ENCODE measurements at regions not wholly inside any gene's neighbourhood (a gene's known extent, or its start where the extent isn't known, plus 50 kb on each side); places are given as distances from the start of the nearest gene placed in this dataset.
"Not testable (repeated sequence)": the region's sequence is repeated elsewhere in the genome, so short reads cannot be mapped to it uniquely, and the experiment has no call there.

DNA sequence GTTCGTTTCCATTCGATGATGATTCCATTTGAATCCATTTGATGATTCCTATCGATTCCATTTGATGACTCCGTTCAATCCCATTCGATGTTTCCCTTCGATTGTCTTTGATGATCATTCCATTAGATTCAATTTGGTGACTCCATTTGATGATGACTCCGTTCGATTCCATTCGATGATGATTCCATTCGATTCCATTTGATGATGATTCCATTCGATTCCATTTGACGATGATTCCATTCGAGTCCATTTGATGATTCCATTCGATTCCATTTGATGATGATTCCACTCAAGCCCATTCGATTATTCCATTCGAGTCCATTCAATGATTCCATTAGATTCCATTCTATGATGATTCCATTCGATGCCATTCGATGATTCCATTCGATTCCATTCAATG is 2730.6 kb downstream of the RPIA start:
- H3K4me3 ChIP-seq (ENCODE audit: low read length); DNase-seq (ENCODE audit: low read depth): not testable (repeated sequence)

DNA sequence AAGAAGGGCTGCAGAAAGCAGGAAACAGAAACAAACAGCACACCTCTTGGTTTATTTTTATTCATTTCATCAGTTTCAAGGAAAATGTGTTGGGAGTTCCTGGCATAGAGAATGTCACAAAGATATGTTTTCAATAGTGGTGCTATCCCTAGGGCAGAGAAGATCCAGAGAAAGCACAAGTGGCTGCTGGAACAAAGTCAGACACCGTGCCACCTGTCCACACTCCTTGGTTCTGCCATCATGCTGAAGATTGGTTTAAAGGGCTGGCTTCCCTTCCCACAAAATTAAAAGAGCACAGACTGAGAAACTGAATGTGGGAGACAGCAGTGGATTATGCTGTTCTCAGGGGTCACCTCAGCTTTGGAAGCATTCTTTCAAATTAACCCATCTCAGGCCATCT is 2735.7 kb downstream of the RPIA start:
- DNase-seq (ENCODE audit: low read depth); H3K4me3 ChIP-seq (ENCODE audit: low read length): not testable (repeated sequence)

DNA sequence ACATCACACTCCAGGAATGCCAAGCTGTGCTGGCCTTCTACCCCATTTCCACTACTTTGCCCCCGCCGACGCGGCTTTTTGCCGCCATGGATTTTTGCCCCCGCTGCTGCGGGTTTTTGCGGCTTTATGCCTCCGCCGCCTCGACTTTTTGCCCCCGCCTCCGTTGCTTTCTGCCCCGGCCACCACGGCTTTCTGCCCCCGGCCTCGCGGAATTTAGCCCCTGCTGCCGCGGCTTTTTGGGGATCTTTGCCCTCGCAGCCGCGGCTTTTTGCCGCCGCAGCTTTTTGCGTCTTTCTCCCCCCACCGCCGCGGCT is 2750.4 kb downstream of the RPIA start:
- not testable (repeated sequence) for DNase-seq (ENCODE audit: low read depth)
- H3K4me3 ChIP-seq (ENCODE audit: low read length): peak overlapping the region; percentile 14

DNA sequence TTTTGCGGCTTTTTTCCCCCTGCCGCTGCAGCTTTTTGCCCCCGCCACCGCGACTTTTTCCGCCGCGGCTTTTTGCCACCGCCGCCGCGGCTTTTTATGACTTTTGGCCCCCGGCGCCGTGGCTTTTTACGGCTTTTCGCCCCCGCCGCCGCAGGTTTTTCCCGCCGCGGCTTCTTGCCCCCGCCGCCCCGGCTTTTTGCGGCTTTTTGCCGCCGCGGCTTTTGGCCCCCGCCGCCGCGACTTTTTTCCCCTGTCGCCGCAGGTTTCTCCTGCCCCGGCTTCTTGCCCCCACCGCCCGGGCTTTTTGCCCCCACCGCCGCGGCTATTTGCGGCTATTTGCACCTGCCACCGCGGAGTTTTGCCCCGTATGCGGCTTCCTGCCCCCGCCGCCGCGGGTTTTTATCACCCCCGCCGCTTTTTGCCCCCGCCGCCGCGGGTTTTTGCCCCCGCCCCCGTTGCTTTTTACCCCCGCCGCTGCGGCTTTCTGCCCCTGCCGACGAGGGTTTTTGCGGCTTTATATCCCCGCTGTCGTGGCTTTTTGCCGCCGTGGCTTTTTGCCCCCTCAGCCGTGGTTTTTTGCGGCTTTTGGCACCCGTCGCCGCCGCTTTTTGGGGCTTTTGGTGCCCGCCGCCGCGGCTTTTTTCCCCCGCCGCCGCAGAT is 2750.9 kb downstream of the RPIA start:
- TF ChIP-seq, protein P1, sequence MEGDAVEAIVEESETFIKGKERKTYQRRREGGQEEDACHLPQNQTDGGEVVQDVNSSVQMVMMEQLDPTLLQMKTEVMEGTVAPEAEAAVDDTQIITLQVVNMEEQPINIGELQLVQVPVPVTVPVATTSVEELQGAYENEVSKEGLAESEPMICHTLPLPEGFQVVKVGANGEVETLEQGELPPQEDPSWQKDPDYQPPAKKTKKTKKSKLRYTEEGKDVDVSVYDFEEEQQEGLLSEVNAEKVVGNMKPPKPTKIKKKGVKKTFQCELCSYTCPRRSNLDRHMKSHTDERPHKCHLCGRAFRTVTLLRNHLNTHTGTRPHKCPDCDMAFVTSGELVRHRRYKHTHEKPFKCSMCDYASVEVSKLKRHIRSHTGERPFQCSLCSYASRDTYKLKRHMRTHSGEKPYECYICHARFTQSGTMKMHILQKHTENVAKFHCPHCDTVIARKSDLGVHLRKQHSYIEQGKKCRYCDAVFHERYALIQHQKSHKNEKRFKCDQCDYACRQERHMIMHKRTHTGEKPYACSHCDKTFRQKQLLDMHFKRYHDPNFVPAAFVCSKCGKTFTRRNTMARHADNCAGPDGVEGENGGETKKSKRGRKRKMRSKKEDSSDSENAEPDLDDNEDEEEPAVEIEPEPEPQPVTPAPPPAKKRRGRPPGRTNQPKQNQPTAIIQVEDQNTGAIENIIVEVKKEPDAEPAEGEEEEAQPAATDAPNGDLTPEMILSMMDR (IDR thresholded peaks at IDR 0.05; ENCODE audit: insufficient read depth, low read depth, low read length, missing control alignments): no peak
- peak overlapping the region; percentile 18 for H3K4me3 ChIP-seq (ENCODE audit: low read length)
- DNase-seq (ENCODE audit: low read depth): no peak

DNA sequence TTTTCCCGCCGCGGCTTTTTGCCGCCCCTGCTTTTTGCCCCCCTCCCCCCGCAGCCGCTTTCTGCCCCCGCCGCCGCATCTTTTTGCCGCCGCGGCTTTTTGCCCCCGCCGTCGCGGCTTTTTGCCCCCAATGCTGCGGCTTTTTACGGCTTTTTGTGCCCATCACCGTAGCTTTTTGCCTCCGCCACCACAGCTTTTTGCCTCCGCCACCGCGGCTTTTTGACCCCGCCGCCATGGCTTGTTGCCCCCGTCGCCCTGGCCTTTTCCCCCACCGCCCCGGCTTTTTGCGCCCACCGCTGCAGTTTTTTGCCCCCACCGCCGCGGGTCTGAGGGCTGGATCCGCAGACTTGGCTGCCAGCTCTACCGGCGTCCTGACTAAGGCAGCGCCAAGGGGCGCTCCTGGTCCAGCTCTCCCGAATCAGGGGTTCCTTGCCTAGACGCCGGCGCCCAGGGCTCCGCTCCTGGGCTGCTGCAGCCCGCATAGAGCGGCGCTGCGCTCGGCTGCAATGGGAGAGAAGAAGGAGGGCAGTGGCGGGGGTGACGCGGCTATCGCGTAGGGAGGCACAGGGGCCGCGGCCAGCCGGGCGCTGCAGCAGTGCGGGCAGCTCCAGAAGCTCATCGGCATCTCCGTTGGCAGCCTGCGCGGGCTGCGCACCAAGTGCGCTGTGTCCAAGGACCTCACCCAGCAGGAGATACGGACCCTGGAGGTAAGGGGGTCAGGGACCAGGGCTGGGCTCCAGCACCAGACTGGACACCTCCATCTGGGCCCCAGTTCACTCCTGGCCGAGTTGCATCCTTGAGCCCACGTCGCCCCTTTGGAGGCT is 2751.6 kb downstream of the RPIA start:
- H3K4me3 ChIP-seq (ENCODE audit: low read length); DNase-seq (ENCODE audit: low read depth): not testable (repeated sequence)

DNA sequence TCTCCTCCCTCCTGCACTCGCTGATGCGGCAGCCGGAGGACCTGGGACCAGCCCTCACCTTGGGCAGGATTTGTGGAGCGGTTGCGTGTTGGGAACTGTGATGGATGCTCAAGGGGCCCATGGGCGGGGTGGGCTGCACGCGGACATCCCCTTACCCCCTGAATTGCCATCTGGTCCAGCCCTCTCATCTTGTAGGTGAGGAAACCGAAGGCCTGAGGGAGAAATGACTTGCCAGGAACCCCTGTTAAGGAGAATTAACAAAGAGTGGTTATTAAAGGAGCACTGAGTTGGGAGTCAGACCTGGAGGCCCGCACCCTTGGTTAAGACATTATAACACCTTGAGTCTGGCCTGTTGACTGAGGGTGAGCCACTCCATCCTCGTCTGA is 2752.2 kb downstream of the RPIA start:
- not testable (repeated sequence) for DNase-seq (ENCODE audit: low read depth); H3K4me3 ChIP-seq (ENCODE audit: low read length)

DNA sequence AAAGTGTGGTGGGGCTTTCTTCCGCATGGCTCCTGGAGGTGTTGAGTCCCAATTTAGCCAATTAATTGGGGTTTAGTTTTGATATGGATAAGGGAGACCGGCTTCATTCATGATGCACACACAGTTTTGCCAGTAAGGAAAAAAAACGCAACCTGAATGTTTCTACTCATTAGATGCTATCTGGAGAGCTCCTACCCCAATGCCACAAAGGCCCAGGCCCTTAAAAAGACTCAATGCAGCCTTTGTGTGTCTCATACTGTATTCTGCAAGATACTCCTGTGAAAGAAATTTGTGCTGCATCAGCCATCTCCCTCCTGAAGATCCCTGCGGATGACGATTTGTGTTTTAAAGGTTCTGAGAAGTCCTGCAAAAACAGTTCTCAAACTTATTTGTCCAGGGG is 2754.2 kb downstream of the RPIA start:
- H3K4me3 ChIP-seq (ENCODE audit: low read length); DNase-seq (ENCODE audit: low read depth): not testable (repeated sequence)

DNA sequence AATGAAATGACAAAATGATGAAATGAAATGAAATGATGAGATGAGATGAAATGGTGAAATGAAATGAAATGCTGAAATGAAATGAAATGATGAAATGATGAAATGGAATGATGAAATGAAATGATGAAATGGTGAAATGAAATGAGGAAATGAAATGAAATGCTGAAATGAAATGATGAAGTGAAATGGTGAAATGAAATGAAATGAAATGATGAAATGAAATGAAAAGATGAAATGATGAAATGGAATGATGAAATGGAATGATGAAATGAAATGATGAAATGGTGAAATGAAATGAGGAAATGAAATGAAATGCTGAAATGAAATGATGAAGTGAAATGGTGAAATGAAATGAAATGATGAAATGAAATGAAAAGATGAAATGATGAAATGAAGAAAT is 2755.0 kb downstream of the RPIA start:
- not testable (repeated sequence) for DNase-seq (ENCODE audit: low read depth)

DNA sequence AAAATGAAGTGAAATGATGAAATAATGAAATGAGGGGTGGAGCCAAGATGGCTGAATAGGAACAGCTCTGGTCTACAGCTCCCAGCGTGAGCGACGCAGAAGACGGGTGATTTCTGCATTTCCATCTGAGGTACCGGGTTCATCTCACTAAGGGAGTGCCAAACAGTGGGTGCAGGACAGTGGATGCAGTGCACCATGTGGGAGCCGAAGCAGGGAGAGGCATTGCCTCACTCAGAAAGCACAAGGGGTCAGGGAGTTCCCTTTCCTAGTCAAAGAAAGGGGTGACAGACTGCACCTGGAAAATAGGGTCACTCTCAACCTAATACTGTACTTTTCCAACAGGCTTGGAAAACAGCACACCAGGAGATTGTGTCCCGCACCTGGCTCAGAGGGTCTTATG is 2755.4 kb downstream of the RPIA start:
- DNase-seq (ENCODE audit: low read depth); H3K4me3 ChIP-seq (ENCODE audit: low read length): not testable (repeated sequence)

More for the DNA sequence above, 2755.0 kb downstream of the RPIA start:
- H3K4me3 ChIP-seq (ENCODE audit: low read length): not testable (repeated sequence)

DNA sequence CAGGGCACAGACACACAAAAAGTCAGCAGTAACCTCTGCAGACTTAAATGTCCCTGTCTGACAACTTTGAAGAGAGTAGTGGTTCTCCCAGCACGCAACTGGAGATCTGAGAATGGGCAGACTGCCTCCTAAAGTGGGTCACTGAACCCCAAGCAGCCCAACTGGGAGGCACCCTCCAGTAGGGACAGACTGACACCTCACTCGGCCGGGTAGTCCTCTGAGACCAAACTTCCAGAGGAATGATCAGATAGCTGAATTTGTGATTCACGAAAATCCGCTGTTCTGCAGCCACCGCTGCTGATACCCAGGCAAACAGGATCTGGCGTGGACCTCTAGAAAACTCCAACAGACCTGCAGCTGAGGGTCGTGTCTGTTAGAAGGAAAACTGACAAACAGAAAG is 2756.0 kb downstream of the RPIA start:
- not testable (repeated sequence) for DNase-seq (ENCODE audit: low read depth); H3K4me3 ChIP-seq (ENCODE audit: low read length)

DNA sequence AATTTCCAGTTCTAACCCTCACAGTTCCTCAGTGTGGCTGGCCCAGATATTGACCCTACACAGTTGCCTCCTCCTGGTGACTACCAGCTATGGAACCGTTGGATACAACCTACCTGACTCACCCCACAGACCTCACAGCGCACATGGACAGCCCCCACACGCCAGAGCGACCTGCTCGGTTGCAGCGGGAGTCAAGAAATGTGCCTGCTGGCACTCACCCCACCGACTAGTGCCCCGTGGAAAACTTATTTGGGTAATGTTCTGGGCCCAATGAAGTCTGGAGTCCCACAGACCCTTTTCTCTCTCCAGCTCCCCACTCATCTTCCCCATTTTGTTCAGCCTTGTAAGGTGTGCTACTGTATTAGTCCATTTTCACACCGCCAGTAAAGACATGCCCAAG is 2770.8 kb downstream of the RPIA start:
- not testable (repeated sequence) for DNase-seq (ENCODE audit: low read depth); H3K4me3 ChIP-seq (ENCODE audit: low read length)

DNA sequence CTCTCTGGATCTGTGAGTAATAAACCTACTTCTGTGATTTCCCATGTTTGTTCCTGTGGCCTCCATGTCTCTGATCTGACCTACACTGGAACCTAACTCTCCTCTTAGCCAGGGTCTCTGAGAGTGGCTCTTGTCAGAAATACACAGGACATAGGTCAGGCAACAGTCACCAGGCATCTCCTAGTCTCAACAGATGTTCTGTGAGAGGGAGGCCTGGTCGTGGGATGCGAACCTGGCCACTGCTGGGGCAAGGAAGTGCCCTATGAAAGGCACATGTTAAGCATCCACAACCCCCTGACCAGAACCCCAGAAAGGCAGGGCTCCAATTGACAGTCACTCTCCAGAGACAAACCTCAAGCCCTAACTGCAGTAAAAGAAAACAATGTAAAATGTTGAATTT is 2771.5 kb downstream of the RPIA start:
- not testable (repeated sequence) for DNase-seq (ENCODE audit: low read depth); H3K4me3 ChIP-seq (ENCODE audit: low read length)

DNA sequence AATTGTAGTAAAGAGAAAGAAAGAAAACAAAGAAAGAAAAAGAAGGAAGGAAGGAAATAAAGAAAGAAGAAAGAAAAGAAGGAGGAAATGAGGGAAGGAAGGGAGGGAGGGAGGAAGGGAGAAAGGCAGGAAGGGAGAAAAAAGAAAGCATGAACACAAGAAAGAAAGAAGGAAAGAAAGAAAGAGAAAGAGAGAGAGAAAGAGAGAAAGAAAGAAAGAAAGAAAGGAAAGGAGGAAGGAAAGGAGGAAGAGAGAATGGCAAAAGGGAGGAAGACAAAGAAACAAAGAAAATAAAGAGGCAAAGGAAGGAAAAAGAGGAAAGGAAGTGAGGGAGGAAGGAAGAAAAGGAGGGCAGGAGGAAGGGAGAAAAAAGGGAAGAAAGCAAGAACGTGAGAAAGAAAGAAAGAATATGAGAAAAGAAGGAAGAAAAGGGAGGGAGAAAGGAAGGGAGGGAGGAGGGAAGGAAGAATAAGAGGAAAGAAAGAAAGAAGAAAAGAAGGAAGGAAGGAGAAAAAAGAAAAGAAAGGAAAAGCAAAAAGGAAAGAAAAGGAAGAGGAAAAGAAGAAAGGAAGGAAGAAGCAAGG is 2775.4 kb downstream of the RPIA start:
- DNase-seq (ENCODE audit: low read depth); H3K4me3 ChIP-seq (ENCODE audit: low read length): not testable (repeated sequence)

DNA sequence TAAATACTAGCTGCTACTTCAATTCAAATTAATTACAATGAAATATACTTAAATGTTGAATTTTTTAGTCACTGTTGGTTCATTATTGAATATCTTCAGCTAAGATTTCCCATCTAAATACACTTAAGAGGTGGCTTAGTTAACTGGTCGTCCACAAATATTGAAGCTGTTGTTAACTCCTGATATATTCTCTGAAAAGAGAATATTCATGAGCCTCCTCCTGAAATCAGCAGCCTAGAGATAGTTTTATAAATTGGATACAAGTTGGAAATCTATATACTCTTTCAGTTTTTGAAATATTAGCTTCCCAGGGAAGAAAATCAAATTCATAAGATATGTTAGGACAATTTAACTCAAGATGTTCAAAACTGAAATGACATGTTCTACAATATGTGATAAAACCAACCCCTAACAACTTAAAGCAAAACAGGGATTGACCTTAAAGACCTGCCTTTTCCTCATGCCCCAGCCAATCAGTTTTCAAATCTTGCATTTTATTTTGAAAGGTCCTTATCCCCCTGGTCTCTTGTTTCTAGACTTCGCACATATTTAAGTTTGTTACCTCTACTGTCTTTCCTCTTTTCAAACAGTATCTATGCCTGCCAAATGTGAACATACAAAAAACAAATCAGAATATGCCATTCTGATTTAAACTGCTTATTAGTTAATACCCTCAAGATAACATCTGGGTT is 2784.9 kb downstream of the RPIA start:
- not testable (repeated sequence) for DNase-seq (ENCODE audit: low read depth); H3K4me3 ChIP-seq (ENCODE audit: low read length)

DNA sequence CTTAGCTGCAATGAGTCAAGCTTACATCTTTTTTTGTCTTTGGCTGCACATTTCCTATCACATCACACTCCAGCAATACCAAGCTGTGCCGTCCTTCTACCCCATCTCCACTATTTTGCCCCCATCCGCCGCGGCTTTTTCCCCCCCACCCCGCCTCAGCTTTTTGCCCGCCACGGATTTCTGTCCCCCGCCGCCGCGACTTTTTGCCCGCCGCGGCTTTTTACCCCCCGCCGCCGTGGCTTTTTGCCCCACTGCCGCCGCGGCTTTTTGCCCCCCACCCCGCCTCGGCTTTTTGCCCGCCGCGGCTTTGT is 2785.4 kb downstream of the RPIA start:
- H3K4me3 ChIP-seq (ENCODE audit: low read length); DNase-seq (ENCODE audit: low read depth): not testable (repeated sequence)

DNA sequence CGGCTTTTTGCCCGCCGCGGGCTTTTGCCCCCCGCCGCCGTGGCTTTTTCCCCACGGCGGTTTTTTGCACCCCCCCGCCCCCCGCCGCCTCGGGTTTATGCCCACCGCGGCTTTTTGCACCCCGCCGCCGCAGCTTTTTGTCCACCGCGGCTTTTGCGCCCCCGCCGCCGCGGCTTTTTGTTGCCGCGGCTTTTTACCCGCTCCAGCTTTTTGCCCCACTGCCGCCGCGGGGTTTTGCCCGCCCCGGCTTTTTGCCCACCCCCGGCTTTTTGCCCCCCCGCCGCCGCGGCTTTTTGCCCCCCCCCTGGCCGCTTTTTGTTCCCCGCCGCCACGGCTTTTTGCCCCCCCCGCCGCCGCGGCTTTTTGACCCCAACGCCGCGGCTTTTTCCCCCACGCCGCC is 2785.8 kb downstream of the RPIA start:
- not testable (repeated sequence) for H3K4me3 ChIP-seq (ENCODE audit: low read length); DNase-seq (ENCODE audit: low read depth)
